ENCODE measurements at regions not wholly inside any gene's neighbourhood (a gene's known extent, or its start where the extent isn't known, plus 50 kb on each side); places are given as distances from the start of the nearest gene placed in this dataset.

DNA sequence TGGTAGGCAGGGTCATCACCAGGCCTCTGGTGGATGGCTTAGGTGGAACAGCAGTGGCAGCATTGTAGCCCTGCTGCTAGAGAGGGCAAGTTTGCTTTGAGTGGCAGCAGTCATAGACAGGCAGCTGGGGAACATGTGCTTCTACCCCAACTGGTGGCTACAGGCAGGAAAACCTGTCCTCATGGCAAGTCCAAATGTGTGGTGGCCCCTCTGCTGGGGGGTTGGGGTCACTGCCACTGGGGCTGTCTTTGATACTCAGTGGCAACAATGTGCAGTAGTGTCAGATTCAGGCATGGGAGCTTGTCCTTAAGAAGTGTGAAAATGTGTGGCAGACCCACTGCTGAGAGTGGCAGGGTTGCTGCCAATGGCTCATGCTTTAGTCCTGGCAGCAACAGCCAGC lies 186.2 kb upstream of the NPSR1 start:
- in situ Hi-C loops (cut with HindIII; ENCODE audit: low sequenced_read_pairs): no loop called here
- H3K4me3 ChIP-seq (ENCODE audit: low read depth, low read length): no peak overlapping the region
- TF ChIP-seq, protein P1, sequence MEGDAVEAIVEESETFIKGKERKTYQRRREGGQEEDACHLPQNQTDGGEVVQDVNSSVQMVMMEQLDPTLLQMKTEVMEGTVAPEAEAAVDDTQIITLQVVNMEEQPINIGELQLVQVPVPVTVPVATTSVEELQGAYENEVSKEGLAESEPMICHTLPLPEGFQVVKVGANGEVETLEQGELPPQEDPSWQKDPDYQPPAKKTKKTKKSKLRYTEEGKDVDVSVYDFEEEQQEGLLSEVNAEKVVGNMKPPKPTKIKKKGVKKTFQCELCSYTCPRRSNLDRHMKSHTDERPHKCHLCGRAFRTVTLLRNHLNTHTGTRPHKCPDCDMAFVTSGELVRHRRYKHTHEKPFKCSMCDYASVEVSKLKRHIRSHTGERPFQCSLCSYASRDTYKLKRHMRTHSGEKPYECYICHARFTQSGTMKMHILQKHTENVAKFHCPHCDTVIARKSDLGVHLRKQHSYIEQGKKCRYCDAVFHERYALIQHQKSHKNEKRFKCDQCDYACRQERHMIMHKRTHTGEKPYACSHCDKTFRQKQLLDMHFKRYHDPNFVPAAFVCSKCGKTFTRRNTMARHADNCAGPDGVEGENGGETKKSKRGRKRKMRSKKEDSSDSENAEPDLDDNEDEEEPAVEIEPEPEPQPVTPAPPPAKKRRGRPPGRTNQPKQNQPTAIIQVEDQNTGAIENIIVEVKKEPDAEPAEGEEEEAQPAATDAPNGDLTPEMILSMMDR (IDR thresholded peaks at IDR 0.05; ENCODE audit: low read depth, low read length): no peak
- no peak for DNase-seq (ENCODE audit: low read depth, low spot score)

DNA sequence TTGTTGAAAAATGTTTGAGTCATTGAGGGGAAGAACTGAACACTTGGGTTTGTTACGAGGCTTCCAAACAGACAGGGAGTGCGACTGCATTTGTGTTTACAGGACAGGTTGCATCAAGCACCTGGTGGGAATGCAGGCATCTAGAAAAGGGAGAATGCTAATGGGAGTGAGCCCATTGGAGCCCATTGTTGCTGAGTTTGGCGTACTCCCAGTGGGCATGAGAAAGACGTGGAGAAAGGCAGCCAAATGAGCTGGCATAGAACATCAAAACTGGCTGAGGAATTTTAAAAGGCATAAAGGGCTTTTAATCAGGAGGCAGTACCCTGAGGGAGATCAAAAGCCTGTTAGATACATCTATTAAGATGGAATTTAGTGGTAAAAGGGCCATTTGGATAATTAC lies 171.6 kb upstream of the NPSR1 start:
- in situ Hi-C loops (cut with HindIII; ENCODE audit: low sequenced_read_pairs): no loop called here
- TF ChIP-seq, protein P1 (IDR thresholded peaks at IDR 0.05; ENCODE audit: low read depth, low read length): no peak
- no peak overlapping the region for H3K4me3 ChIP-seq (ENCODE audit: low read depth, low read length)
- DNase-seq (ENCODE audit: low read depth, low spot score): no peak

DNA sequence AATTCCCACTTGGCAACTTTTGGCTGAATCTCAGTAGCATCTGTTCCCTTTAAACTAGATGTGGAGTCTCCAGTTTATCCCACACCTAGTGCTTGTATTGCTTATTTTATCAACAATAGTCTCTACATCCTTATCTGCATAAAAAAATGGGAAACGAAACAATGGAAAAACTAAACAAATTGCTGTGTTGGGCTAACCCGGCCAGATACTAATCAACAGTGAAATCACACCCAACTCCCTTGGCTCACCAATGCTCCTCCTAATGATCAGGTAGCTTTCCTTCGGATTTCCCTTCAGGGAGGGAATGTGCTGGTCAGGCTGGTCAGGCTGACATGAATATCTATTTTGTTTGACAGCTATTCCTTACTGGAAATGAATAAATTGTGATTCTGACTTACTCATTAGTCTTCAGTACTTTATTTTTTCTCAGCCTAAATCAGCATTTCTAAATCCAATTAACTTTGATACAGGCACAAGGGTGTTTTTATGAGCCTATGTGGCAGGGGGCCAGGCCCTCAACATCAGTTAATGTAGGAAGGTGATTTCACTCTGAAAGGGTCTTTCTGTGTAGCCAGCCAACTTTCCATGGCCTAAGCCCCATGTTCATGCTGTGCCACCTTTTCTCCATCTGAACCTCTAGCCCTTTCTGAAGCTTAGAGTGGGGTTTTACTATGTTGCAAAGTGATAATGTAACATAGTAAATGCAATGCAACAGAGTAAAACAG lies 170.5 kb upstream of the NPSR1 start:
- in situ Hi-C loops (cut with HindIII; ENCODE audit: low sequenced_read_pairs): no loop called here
- H3K4me3 ChIP-seq (ENCODE audit: low read depth, low read length): no peak overlapping the region
- no peak for DNase-seq (ENCODE audit: low read depth, low spot score)
- TF ChIP-seq, protein P1 (IDR thresholded peaks at IDR 0.05; ENCODE audit: low read depth, low read length): no peak

DNA sequence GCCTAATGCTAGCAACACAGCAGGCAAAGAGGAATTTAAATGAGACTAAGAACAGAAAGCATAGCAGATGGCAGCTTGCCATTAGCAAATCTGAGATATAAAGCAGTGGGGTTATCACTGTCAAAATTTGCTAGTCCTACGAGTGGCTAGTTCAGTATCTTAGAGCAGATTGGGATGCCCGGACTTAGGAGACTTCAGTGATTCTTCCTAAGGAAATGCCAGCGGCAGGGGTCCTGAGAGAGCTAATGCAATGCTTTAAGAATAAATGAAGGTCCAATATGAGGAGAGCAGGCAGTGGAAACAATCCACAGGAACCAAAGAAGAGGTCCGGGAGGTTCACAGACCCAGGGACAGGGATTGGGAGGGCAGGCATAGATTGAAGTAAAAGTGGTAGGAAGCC lies 169.3 kb upstream of the NPSR1 start:
- TF ChIP-seq, protein P1 (IDR thresholded peaks at IDR 0.05; ENCODE audit: low read depth, low read length): no peak
- DNase-seq (ENCODE audit: low read depth, low spot score): no peak
- in situ Hi-C loops (cut with HindIII; ENCODE audit: low sequenced_read_pairs): no loop called here
- no peak overlapping the region for H3K4me3 ChIP-seq (ENCODE audit: low read depth, low read length)

DNA sequence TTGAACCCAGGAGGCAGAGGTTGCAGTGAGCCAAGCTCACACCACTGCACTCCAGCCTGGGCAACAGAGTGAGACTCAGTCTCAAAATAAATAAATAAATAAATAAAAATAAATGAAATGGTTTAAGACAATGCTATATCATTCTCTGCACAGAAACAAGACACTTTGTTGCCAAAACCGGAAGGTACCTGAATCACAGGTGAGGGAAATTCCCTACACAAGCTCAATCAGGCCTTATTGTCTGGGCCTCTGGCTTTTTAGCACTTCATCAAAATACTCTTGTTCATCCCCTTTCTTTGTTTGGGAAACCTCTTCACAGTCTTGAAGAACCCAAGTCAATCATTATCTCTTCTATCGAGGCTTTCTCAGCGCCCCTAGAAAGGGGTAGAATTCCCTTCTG lies 166.1 kb upstream of the NPSR1 start:
- in situ Hi-C loops (cut with HindIII; ENCODE audit: low sequenced_read_pairs): no loop called here
- TF ChIP-seq, protein P1 (IDR thresholded peaks at IDR 0.05; ENCODE audit: low read depth, low read length): no peak
- DNase-seq (ENCODE audit: low read depth, low spot score): no peak
- H3K4me3 ChIP-seq (ENCODE audit: low read depth, low read length): no peak overlapping the region

DNA sequence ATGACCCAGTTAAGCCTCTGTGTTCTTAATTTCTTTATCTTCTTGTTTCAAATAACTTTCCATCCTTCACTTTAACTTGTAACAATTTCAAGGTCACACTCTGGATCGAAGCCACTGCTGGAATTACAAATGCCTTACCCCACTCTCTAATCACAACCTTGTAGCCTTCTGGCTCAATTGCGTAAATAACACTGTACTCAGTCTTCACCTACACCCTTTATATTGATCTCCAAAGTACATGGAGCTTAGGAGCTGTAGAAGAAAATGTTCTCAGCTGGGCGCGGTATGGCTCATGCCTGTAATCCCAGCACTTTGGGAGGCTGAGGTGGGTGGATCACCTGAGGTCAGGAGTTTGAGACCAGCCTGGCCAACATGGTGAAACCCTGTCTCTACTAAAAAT lies 164.3 kb upstream of the NPSR1 start:
- DNase-seq (ENCODE audit: low read depth, low spot score): no peak
- in situ Hi-C loops (cut with HindIII; ENCODE audit: low sequenced_read_pairs): no loop called here
- TF ChIP-seq, protein P1 (IDR thresholded peaks at IDR 0.05; ENCODE audit: low read depth, low read length): no peak
- no peak overlapping the region for H3K4me3 ChIP-seq (ENCODE audit: low read depth, low read length)

Data from astrocyte of the spinal cord (primary cell).